ENCODE measurements at regions not wholly inside any gene's neighbourhood (a gene's known extent, or its start where the extent isn't known, plus 50 kb on each side); places are given as distances from the start of the nearest gene placed in this dataset.

DNA sequence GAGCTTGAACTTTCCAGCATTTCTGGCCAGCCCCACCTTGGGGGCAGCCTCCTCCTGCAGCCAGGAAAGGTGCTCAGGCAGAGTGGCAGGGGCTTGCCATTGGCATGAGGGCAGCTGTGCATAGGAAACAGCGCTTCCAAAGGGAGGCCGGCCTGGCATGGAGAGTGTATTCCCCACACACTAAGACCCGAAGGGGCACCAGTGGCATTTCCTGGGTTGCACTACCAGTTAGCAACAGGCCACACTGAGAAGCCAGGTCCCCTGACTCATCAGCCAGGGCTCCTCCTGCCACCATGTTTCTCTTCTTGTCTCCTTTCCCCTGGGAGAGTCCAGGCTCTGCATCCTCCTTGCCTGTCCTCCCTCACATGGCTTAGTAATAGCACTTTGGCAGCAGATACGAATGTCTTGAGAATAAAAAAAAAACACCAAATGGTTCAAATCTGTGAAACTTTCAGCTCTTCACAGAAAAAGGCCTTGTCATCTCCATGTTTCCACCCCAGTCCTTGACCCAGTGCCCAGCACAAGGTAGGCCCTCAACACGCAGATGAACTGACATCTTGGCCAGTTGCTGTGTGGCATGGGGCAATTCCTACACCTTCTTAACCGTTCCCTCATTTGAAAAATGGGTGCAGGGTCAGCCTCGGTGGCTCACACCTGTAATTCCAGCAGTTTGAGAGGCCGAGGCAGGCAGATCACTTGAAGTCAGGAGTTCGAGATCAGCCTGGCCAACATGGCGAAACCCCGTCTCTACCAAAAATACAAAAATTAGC, 180.4 kb downstream of the SMAD6 start (continued):
- TF ChIP-seq, protein P1, sequence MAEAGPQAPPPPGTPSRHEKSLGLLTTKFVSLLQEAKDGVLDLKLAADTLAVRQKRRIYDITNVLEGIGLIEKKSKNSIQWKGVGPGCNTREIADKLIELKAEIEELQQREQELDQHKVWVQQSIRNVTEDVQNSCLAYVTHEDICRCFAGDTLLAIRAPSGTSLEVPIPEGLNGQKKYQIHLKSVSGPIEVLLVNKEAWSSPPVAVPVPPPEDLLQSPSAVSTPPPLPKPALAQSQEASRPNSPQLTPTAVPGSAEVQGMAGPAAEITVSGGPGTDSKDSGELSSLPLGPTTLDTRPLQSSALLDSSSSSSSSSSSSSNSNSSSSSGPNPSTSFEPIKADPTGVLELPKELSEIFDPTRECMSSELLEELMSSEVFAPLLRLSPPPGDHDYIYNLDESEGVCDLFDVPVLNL (IDR thresholded peaks at IDR 0.05; ENCODE audit: low read depth, low read length) = no peak
- no peak for TF ChIP-seq RELB (IDR thresholded peaks at IDR 0.05; ENCODE audit: low read depth)
- TF ChIP-seq TARDBP (IDR thresholded peaks at IDR 0.05; ENCODE audit: borderline replicate concordance) = no peak
- TF ChIP-seq MEF2B (IDR thresholded peaks at IDR 0.05; ENCODE audit: partially characterized antibody, poor library complexity, severe bottlenecking) = no peak
- no peak for TF ChIP-seq SIN3A (IDR thresholded peaks at IDR 0.05; ENCODE audit: low read depth, low read length)

- no peaks in the 10 kb centered on the region for H3K36me3 ChIP-seq (ENCODE audit: control insufficient read depth in 2 of 2, insufficient read depth in 2 of 2, low read length in 1 of 2)
- WGBS (ENCODE audit: insufficient coverage, insufficient replicate concordance, low lambda C conversion rate, missing lambda C conversion rate) = 8% methylated on average over 10 of the region's 10 CpGs
- no peak overlapping the region for H3K4me3 ChIP-seq
- DNase-seq (ENCODE audit: low read depth, low spot score) (no peak), ATAC-seq (no peak), FAIRE-seq (no peak)
- H4K20me1 ChIP-seq (ENCODE audit: control insufficient read depth, insufficient read depth) = no peaks in the 10 kb centered on the region
- intact Hi-C loops (cut with micrococcal nuclease; ENCODE audit: unreplicated experiment) (no loop called here), in situ Hi-C loops (cut with MboI) (no loop called here)
- H3K27me3 ChIP-seq (replicated peaks in 1 of 2; ENCODE audit: control insufficient read depth in 2 of 2, insufficient read depth in 2 of 2, low read length in 1 of 2) = peaks cover 0 to 4% of the 10 kb centered on the region in 2 experiments; a peak in 3 of 4 replicates
- POLR2A ChIA-PET = no interaction called here
- RAD21 ChIA-PET (ENCODE audit: unreplicated experiment) = no interaction called here
- no peak overlapping the region for H3K4me2 ChIP-seq (ENCODE audit: control insufficient read depth, insufficient read depth)
- no peaks in the 10 kb centered on the region for H3K4me1 ChIP-seq (ENCODE audit: control insufficient read depth, insufficient read depth, low read length)
- H3K9me3 ChIP-seq (replicated peaks; ENCODE audit: control insufficient read depth, insufficient read depth, low read length) = no peaks in the 10 kb centered on the region
- H3K27ac ChIP-seq (ENCODE audit: control insufficient read depth, insufficient read depth) = no peak overlapping the region
- H3K79me2 ChIP-seq (ENCODE audit: control insufficient read depth, insufficient read depth, low read length) = no peaks in the 10 kb centered on the region
- no peak overlapping the region for H2AFZ ChIP-seq (ENCODE audit: control insufficient read depth, low read depth, low read length)
- CTCF ChIA-PET = interaction anchor here (1.8 kb wide), 1 partner anchor 32 kb away, joined by 4 read pairs; no protein-coding TSS in a partner anchor
- H3K9ac ChIP-seq (ENCODE audit: control insufficient read depth, insufficient read depth, low read length) = no peak overlapping the region
- SMC1A ChIA-PET (ENCODE audit: uncharacterized antibody, unreplicated experiment) = no interaction called here
- BruUV-seq (replicated peaks) = no TSS peak
- TF ChIP-seq MEF2A (IDR thresholded peaks at IDR 0.05; ENCODE audit: insufficient read depth, low read depth, low read length) (no peak), LARP7 (IDR thresholded peaks at IDR 0.05) (no peak), NFYB (IDR thresholded peaks at IDR 0.05; ENCODE audit: insufficient read depth, low read depth, low read length) (no peak), SMARCA5 (IDR thresholded peaks at IDR 0.05) (no peak), RB1 (IDR thresholded peaks at IDR 0.05; ENCODE audit: borderline replicate concordance) (no peak), DPF2 (IDR thresholded peaks at IDR 0.05) (no peak), MEF2B (IDR thresholded peaks at IDR 0.05; ENCODE audit: partially characterized antibody, poor library complexity, severe bottlenecking) (no peak), YY1 (IDR thresholded peaks at IDR 0.05; ENCODE audit: low read depth, low read length) (no peak), IRF3 (IDR thresholded peaks at IDR 0.05) (no peak), NBN (IDR thresholded peaks at IDR 0.05) (no peak)
- TF ChIP-seq, protein P2, sequence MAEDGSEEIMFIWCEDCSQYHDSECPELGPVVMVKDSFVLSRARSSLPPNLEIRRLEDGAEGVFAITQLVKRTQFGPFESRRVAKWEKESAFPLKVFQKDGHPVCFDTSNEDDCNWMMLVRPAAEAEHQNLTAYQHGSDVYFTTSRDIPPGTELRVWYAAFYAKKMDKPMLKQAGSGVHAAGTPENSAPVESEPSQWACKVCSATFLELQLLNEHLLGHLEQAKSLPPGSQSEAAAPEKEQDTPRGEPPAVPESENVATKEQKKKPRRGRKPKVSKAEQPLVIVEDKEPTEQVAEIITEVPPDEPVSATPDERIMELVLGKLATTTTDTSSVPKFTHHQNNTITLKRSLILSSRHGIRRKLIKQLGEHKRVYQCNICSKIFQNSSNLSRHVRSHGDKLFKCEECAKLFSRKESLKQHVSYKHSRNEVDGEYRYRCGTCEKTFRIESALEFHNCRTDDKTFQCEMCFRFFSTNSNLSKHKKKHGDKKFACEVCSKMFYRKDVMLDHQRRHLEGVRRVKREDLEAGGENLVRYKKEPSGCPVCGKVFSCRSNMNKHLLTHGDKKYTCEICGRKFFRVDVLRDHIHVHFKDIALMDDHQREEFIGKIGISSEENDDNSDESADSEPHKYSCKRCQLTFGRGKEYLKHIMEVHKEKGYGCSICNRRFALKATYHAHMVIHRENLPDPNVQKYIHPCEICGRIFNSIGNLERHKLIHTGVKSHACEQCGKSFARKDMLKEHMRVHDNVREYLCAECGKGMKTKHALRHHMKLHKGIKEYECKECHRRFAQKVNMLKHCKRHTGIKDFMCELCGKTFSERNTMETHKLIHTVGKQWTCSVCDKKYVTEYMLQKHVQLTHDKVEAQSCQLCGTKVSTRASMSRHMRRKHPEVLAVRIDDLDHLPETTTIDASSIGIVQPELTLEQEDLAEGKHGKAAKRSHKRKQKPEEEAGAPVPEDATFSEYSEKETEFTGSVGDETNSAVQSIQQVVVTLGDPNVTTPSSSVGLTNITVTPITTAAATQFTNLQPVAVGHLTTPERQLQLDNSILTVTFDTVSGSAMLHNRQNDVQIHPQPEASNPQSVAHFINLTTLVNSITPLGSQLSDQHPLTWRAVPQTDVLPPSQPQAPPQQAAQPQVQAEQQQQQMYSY (CRISPR knock-in tag; IDR thresholded peaks at IDR 0.05) = no peak
Measured at GRCh38 chr15:66883284-66883911, 181.4 kb downstream of the SMAD6 start.
